Neural cell (in vitro differentiated cells): ENCODE measurements at regions not wholly inside any gene's neighbourhood (a gene's known extent, or its start where the extent isn't known, plus 50 kb on each side); places are given as distances from the start of the nearest gene placed in this dataset.

Experiments
- H2AFZ ChIP-seq: fragments of 200-600, 300-800 bp; sonication (generic), shearing (Covaris generic); 2 replicates; pipeline ENCODE4 v1.6.0; 2014; ENCODE audit warnings: low read depth, mild to moderate bottlenecking, antibody characterized with exemption, low read length, moderate library complexity
- H3F3A ChIP-seq: fragments of 200-600 bp; shearing (Covaris generic); 2 replicates; pipeline ENCODE4 v1.6.1; 2016; ENCODE audit warnings: mild to moderate bottlenecking, moderate library complexity, mixed read lengths, antibody characterized with exemption, low read length; ENCODE audit not compliant: insufficient read depth, poor library complexity, severe bottlenecking
- H3K27ac ChIP-seq: fragments of 200-600, 300-800 bp; sonication (generic), shearing (Covaris generic); 2 replicates; pipeline ENCODE4 v1.5.1; 2014; ENCODE audit warnings: mild to moderate bottlenecking, low read length, moderate library complexity
- H3K27me3 ChIP-seq: fragments of 300-800, 200-600 bp; sonication (generic), shearing (Covaris generic); 2 replicates; pipeline ENCODE4 v1.6.0; 2014; ENCODE audit warnings: mild to moderate bottlenecking, low read depth, low read length, moderate library complexity; ENCODE audit not compliant: insufficient read depth
- H3K36me3 ChIP-seq: fragments of 300-800, 200-600 bp; sonication (generic), shearing (Covaris generic); 2 replicates; pipeline ENCODE4 v1.5.1; 2014; ENCODE audit warnings: mild to moderate bottlenecking, antibody characterized with exemption, low read length, moderate library complexity; ENCODE audit not compliant: insufficient read depth
- H3K4me2 ChIP-seq: fragments of 300-800, 200-600 bp; sonication (generic), shearing (Covaris generic); 2 replicates; pipeline ENCODE4 v1.6.0; 2014; ENCODE audit warnings: mild to moderate bottlenecking, low read length
- H3K4me3 ChIP-seq: fragments of 300-800, 200-600 bp; sonication (generic), shearing (Covaris generic); 2 replicates; pipeline ENCODE4 v1.5.1; 2014; ENCODE audit warnings: mild to moderate bottlenecking, low read length, moderate library complexity
- H3K79me2 ChIP-seq: fragments of 200-600 bp; shearing (Covaris generic); replicated peaks from 2 replicates; pipeline ENCODE4 v1.6.0; 2014; ENCODE audit warnings: mild to moderate bottlenecking, low read length, moderate library complexity; ENCODE audit not compliant: insufficient read depth
- H3K9ac ChIP-seq: fragments of 300-800, 200-600 bp; sonication (generic), shearing (Covaris generic); 2 replicates; pipeline ENCODE4 v1.6.1; 2016; ENCODE audit warnings: mild to moderate bottlenecking, low read length, mixed read lengths
- H3K9me2 ChIP-seq: fragments of 200-600 bp; shearing (Covaris generic); 2 replicates; pipeline ENCODE4 v1.6.1; 2016; ENCODE audit warnings: mild to moderate bottlenecking, low read length, mixed read lengths; ENCODE audit not compliant: insufficient read depth
- H3K9me3 ChIP-seq: fragments of 200-600, 300-800 bp; sonication (generic), shearing (Covaris generic); 2 replicates; pipeline ENCODE4 v1.6.1; 2016; ENCODE audit warnings: mild to moderate bottlenecking, mixed run types, low read length, moderate library complexity, mixed read lengths
- H4K20me1 ChIP-seq: fragments of 200-600 bp; shearing (Covaris generic); 2 replicates; pipeline ENCODE4 v1.6.1; 2016; ENCODE audit warnings: mild to moderate bottlenecking, mixed run types; ENCODE audit not compliant: insufficient read depth
- EP300 ChIP-seq: fragments of 450-650 bp; conservative IDR thresholded peaks from 2 replicates; pipeline ENCODE4 v1.6.1; 2014; ENCODE audit warnings: antibody characterized with exemption, mild to moderate bottlenecking, moderate library complexity; ENCODE audit not compliant: poor library complexity, severe bottlenecking
- EZH2 ChIP-seq: fragments of 200-600, 300-800 bp; shearing (Covaris generic), sonication (generic); IDR thresholded peaks from 2 replicates; pipeline ENCODE4 v1.6.1; 2014; ENCODE audit warnings: antibody characterized with exemption, low read length, borderline replicate concordance, mild to moderate bottlenecking; ENCODE audit not compliant: insufficient read depth, poor library complexity, severe bottlenecking
- MXI1 ChIP-seq: fragments of 450-650 bp; conservative IDR thresholded peaks from 2 replicates; pipeline ENCODE4 v1.6.1; 2014; ENCODE audit warnings: antibody characterized with exemption, mild to moderate bottlenecking; ENCODE audit not compliant: poor library complexity, severe bottlenecking
- POLR2AphosphoS5 ChIP-seq: IDR thresholded peaks from 2 replicates; pipeline ENCODE4 v1.6.1; 2012
- RAD21 ChIP-seq: fragments of 450-650 bp; conservative IDR thresholded peaks from 2 replicates; pipeline ENCODE4 v1.6.1; 2014; ENCODE audit warnings: antibody characterized with exemption, mild to moderate bottlenecking, moderate library complexity
- REST ChIP-seq: IDR thresholded peaks from 2 replicates; pipeline ENCODE4 v1.6.1; 2012; ENCODE audit warnings: borderline replicate concordance
- SMC3 ChIP-seq: fragments of 450-650 bp; conservative IDR thresholded peaks from 2 replicates; pipeline ENCODE4 v1.6.1; 2014; ENCODE audit warnings: antibody characterized with exemption, mild to moderate bottlenecking, moderate library complexity; ENCODE audit not compliant: poor library complexity
- TAF1 ChIP-seq: IDR thresholded peaks from 2 replicates; pipeline ENCODE4 v1.6.1; 2012; ENCODE audit warnings: low read depth
- TF ChIP-seq, protein P1 (sequence below): fragments of 450-650 bp; IDR thresholded peaks from 2 replicates; pipeline ENCODE4 v1.5.1; 2014; ENCODE audit warnings: antibody characterized with exemption, mild to moderate bottlenecking, moderate library complexity; ENCODE audit not compliant: poor library complexity, severe bottlenecking

GRCh38 chr4:96056346-96056934 is 216.5 kb downstream of the PDHA2 start:
- H3K9ac ChIP-seq, result no peak overlapping the region
- H3K36me3 ChIP-seq, result no peaks in the 10 kb centered on the region
- no peaks in the 10 kb centered on the region for H3K79me2 ChIP-seq
- no peak overlapping the region for H3K4me2 ChIP-seq
- H3K9me3 ChIP-seq, result no peaks in the 10 kb centered on the region
- TF ChIP-seq EP300 (no peak), RAD21 (no peak), POLR2AphosphoS5 (no peak), TAF1 (no peak), SMC3 (no peak), EZH2 (no peak), REST (no peak), MXI1 (no peak)
- TF ChIP-seq, protein P1, sequence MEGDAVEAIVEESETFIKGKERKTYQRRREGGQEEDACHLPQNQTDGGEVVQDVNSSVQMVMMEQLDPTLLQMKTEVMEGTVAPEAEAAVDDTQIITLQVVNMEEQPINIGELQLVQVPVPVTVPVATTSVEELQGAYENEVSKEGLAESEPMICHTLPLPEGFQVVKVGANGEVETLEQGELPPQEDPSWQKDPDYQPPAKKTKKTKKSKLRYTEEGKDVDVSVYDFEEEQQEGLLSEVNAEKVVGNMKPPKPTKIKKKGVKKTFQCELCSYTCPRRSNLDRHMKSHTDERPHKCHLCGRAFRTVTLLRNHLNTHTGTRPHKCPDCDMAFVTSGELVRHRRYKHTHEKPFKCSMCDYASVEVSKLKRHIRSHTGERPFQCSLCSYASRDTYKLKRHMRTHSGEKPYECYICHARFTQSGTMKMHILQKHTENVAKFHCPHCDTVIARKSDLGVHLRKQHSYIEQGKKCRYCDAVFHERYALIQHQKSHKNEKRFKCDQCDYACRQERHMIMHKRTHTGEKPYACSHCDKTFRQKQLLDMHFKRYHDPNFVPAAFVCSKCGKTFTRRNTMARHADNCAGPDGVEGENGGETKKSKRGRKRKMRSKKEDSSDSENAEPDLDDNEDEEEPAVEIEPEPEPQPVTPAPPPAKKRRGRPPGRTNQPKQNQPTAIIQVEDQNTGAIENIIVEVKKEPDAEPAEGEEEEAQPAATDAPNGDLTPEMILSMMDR, result no peak
- no peaks in the 10 kb centered on the region for H3K27me3 ChIP-seq
- no peak overlapping the region for H3K4me3 ChIP-seq
- no peaks in the 10 kb centered on the region for H3K9me2 ChIP-seq
- no peaks in the 10 kb centered on the region for H4K20me1 ChIP-seq
- H2AFZ ChIP-seq, result no peak overlapping the region
- H3K27ac ChIP-seq, result no peak overlapping the region
- H3F3A ChIP-seq, result no peaks in the 10 kb centered on the region

DNA sequence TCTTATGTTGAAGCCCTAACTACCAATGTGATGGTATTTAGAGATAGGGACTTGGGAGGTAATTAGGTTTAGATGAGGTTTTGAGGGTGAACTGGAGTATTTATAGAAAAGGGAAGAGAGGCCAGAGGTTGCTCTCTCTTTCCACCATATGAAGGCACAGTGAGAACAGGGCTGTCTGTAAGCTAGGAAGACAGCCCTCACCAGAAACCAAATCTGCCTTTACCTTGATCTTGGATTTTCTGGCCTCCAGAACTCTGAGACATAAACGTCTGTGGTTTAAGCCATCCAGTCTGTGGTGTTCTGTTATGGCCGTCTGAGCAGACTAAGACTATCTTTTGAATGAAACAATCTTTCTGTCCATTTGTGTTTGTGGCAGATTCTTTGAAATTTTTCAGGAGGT is 223.7 kb downstream of the PDHA2 start:
- Histone ChIP-seq H3K9me2 (no peaks in the 10 kb centered on the region), H3K4me3 (no peak overlapping the region), H3K27ac (no peak overlapping the region), H3K79me2 (no peaks in the 10 kb centered on the region), H4K20me1 (no peaks in the 10 kb centered on the region), H3K4me2 (no peak overlapping the region), H3F3A (no peaks in the 10 kb centered on the region), H2AFZ (no peak overlapping the region), H3K9me3 (no peaks in the 10 kb centered on the region), H3K27me3 (no peaks in the 10 kb centered on the region), H3K36me3 (no peaks in the 10 kb centered on the region), H3K9ac (no peak overlapping the region)
- TF ChIP-seq REST (no peak), EP300 (no peak), POLR2AphosphoS5 (no peak), EZH2 (no peak), RAD21 (no peak), MXI1 (no peak), SMC3 (no peak), TAF1 (no peak)
- TF ChIP-seq, protein P1, result no peak
